Stimulated activated CD8-positive, alpha-beta memory T cell treated with anti-CD3 and anti-CD28 coated beads, Interleukin-12 subunit alpha, Interleukin-12 subunit beta, amount 100 ng/mL, for 24 hours (primary cell): ENCODE measurements at regions not wholly inside any gene's neighbourhood (a gene's known extent, or its start where the extent isn't known, plus 50 kb on each side); places are given as distances from the start of the nearest gene placed in this dataset.
"Not testable (repeated sequence)": the region's sequence is repeated elsewhere in the genome, so short reads cannot be mapped to it uniquely, and the experiment has no call there.

Experiments
- DNase-seq: peaks from one replicate; pipeline ENCODE4 v3.0.0-alpha.2; 2020; ENCODE audit errors: extremely low read depth

DNA sequence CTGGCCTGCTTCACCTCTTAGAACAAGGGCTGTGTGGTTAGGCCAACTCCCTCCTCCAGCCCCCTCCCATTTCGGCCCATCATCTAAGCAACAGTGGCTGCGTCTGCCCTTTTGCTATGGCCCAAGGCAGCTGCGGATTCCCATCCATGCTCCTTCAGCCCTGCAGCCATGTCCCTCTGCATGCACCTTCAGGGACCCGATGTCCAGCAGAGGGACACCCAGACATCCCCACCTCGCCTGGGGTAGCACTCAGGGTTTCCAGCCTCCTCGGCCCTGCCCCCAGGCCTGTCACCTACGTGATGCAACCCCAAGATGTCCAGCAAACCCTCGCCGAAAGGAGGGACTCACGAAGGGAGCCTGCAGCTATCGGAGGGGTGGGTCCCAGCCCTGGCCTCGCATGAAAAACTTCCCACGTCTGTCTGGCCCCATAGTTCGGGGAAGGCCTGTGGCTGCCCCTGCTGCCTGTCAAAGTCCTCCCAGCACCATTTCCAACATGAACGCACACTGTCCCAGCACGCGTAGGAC is 194.4 kb downstream of the CTTN start:
- DNase-seq, result no peak

GRCh38 chr11:70593446-70593983 is 195.2 kb downstream of the CTTN start:
- no peak for DNase-seq

- no peak for DNase-seq
Measured at GRCh38 chr11:70594031-70594430, 195.7 kb downstream of the CTTN start.

DNA sequence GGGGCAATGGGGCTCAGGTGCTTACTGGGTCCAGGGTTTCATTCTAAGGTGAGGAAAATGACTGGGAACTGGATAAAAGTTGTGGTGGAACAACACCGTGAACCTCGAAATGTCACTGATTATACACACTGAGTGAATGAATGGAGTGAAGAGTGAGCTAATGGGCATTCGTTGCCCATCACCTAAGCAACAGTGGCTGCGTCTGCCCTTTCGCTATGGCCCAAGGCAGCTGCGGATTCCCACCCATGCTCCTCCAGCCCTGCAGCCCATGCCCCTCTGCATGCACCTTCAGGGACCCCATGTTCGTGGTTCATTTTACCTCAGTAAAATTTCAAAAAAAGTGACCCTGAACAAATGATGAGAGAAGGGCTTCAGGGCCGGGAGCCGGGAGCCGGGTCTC is 196.3 kb downstream of the CTTN start:
- no peak for DNase-seq

GRCh38 chr11:70595016-70595415 is 196.7 kb downstream of the CTTN start:
- no peak for DNase-seq

DNA sequence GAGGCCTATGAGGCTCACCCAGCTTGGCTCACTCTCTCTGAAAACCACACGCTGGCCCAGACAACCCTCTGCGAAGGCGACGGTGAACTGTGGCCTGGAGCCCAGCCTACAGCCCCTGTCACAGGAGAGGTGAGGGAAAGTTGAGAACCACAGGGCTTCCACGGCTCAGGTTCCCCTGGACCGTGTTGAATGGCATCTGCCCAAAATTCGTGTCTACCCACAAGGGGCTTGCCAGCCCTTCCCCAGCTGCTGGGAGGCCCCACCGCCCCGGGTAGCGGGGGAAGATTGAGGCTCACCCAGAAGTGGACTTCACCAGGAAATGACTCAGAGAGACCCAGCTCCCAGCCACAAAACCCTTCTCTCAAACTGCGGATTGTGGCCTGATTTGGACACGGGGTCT is 197.1 kb downstream of the CTTN start:
- no peak for DNase-seq

GRCh38 chr11:70596091-70596490 is 197.8 kb downstream of the CTTN start:
- no peak for DNase-seq

DNA sequence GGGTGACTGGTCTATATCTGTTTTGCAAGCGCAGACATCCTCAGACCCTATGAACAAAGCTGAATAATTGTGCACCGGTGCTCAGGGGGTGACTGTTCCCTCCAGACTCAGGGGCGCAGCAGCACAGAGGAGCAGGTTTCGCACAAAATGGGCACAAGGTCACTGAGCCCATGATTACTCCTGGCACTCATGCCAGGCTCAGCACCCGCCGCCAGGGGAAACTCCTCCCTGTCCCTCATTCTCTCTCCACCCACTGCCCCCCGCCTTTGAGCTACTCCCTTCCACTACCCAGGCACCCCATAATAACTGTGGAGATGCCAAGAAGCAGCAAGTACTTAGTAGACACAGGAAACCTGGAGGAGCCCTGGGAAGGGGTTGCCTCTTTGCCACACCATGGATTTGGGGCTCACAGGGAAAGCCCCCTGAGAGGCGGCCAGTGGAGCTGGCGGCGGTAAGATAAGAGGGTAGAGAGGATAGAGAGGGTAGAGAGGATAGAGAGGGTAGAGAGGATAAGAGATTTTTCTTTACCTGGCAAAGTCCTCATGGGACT is 198.8 kb downstream of the CTTN start:
- no peak for DNase-seq

DNA sequence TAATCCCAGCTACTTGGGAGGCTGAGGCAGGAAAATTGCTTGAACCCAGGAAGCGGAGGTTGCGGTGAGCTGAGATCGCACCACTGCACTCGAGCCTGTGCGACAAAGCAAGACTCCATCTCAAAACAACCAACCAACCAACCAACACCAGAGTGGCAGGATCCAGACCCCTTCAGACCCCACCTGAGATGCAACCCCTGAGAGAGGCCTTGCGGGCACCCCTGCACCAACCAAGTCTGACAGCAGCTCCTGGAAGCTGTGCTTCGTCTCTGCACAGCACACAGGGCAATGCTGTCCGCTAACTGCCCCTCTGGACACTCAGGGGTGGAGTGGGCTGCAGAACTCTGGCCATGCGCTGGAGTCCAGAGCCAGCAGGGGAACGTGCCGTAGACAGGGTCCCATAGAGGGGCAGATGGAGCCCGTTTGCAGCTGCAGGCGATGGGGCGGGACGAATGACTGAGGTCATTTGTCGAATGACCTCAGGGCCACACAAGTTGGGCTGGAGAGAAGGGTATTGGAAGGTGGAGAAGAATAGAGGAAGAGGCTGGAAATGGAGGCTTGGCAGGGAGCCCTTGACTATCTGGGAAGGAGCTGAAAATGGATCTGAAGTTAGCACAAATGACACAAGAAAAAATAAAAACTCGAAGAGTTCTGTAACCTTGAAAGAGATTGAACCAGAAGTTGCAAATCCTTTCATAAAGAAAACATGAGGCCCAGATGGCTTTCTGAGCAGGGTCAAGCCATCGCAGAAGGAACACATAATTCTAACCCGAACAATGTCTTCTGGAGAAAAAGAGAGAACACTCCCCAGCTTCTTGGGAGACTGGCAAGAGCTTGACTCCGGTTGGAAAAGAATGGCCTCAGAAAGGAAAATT is 199.7 kb downstream of the CTTN start:
- DNase-seq, result no peak

- not testable (repeated sequence) for DNase-seq
Measured at GRCh38 chr11:70600911-70601415, 202.6 kb downstream of the CTTN start.

GRCh38 chr11:70601861-70602538 is 203.7 kb downstream of the CTTN start:
- no peak for DNase-seq

DNA sequence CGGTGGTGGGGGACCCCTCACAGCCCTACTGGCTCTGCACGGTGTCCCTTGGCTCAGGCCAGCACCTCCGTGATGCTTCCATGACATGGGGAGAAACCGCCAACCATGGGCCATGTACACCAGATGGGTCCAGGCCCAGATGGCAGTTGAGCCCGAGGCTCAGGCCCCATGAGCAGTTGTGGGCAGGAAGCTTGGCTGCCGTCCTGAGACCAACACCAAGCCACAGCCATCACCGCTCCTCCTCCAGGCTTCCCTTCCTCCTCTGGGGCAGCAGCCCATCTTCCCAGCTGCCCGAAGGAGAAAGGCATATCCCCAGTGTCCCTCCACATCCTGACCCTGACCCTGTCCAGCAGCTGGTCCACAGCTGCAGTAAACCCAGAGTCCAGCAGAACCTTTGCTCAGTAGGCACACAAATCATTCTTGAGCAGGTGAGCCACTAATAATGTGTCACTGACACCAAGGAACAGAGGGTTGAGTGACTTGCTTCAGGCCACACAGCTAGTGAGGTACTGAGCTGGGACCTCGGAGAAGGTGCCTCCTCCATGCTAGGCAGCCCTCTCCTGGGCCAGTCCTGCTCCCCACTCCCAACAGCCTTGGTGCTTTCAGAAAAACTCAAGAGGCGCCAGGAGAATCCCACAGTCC is 204.9 kb downstream of the CTTN start:
- DNase-seq, result no peak

DNA sequence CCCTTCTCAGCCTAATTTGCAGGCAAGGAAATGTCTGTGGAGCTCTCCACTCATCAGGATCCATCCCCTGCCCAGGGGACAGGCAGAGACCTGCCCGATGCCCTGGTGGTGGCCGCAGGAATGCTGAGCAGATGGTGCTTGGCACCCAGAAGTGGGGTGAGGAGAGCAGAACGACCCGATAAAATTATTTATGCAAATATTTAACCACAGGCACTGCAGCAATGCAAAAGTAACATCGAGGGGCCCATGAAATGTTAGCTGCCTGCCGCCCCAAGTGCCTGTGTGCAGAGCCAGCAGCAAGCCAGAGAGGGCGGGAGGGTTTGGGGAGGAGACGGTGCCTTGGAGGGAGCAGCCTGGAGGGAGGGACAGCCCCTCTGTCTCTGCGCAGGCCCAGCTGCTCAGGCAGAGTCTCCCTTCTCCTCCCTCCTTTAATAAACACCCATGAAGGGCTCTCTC is 205.5 kb downstream of the CTTN start:
- no peak for DNase-seq

GRCh38 chr11:70604221-70604620 is 205.9 kb downstream of the CTTN start:
- no peak for DNase-seq

- DNase-seq, result no peak
Measured at GRCh38 chr11:70604630-70605467, 206.5 kb downstream of the CTTN start.

DNA sequence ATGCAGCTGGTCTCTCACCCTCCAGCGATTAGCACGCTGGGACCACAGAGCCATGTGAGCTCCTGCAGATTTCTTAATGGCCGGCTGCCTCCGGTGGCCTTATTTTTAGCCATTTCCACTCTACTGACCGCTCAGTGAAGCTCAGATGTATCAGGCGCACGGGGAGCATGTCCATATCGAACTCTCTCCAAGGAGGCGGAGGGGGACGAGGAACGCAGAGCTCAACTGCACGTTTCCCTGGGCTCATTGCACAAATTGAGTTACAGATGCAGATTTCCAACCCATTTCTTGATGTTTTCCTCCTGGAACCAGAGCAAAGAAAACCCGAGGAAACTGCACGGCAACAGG is 207.1 kb downstream of the CTTN start:
- no peak for DNase-seq

GRCh38 chr11:70605846-70606245 is 207.5 kb downstream of the CTTN start:
- DNase-seq, result no peak

DNA sequence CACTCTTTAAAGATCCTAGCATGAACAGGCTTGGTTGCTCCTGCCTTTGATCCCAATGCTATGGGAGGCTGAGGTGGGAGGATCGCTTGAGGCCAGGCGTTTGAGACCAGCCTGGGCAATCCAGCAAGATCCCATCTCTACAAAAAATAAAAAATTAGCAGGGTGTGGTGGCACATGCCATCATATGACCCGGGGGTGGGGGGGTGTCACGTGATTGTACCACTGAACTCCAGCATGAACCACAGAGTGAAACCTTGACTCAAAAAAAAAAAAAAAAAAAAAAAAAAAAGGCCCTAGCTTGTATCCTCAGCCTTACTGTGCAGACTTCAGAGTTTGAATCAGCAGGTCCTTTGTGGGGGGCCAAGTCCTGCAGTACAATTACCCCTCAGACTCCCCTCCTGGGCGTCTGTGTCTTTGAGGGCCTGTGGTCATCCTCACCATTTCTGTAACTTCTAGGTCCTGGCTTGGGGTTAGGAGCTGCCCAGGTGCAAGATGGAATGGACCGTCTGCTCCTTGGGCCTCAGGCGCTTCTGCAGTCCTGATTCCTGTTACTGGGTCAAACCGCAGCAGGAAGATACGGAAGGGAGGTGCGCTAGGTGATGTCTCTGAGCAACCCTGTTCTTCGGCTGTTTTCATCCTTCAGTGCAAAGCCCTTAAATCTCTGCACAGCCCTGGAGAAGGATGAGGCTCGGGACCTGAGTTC is 208.1 kb downstream of the CTTN start:
- DNase-seq, result no peak

- no peak for DNase-seq
Measured at GRCh38 chr11:70606951-70607330, 208.6 kb downstream of the CTTN start.

- DNase-seq, result no peak
Measured at GRCh38 chr11:70607561-70607960, 209.2 kb downstream of the CTTN start.
